ENCODE measurements at regions not wholly inside any gene's neighbourhood (a gene's known extent, or its start where the extent isn't known, plus 50 kb on each side); places are given as distances from the start of the nearest gene placed in this dataset.

DNA sequence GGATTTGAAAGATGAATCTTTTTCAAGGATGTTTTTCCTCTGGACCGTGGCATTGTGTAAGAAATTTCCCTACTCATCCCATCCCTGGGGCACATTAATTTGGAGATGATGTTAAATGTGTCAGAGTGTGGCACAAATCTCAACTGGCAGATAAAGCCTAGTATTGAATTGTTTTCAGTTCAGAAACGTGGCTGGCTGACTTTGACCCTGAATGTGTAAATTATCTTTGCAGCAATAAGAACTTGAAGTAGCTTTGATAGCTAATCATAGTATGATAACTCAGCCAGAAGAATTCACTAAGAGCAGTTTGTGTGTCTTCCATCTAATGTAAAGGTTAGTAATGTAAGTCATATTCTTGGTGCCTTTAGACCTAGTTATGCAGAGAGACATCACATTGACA is 238.4 kb upstream of the DMRT1 start:
- TF ChIP-seq, protein P1, sequence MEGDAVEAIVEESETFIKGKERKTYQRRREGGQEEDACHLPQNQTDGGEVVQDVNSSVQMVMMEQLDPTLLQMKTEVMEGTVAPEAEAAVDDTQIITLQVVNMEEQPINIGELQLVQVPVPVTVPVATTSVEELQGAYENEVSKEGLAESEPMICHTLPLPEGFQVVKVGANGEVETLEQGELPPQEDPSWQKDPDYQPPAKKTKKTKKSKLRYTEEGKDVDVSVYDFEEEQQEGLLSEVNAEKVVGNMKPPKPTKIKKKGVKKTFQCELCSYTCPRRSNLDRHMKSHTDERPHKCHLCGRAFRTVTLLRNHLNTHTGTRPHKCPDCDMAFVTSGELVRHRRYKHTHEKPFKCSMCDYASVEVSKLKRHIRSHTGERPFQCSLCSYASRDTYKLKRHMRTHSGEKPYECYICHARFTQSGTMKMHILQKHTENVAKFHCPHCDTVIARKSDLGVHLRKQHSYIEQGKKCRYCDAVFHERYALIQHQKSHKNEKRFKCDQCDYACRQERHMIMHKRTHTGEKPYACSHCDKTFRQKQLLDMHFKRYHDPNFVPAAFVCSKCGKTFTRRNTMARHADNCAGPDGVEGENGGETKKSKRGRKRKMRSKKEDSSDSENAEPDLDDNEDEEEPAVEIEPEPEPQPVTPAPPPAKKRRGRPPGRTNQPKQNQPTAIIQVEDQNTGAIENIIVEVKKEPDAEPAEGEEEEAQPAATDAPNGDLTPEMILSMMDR (IDR thresholded peaks at IDR 0.05), result no peak
- TF ChIP-seq POLR2A (IDR thresholded peaks at IDR 0.05), result no peak
